ENCODE measurements at regions not wholly inside any gene's neighbourhood (a gene's known extent, or its start where the extent isn't known, plus 50 kb on each side); places are given as distances from the start of the nearest gene placed in this dataset.
"Not testable (repeated sequence)": the region's sequence is repeated elsewhere in the genome, so short reads cannot be mapped to it uniquely, and the experiment has no call there.

DNA sequence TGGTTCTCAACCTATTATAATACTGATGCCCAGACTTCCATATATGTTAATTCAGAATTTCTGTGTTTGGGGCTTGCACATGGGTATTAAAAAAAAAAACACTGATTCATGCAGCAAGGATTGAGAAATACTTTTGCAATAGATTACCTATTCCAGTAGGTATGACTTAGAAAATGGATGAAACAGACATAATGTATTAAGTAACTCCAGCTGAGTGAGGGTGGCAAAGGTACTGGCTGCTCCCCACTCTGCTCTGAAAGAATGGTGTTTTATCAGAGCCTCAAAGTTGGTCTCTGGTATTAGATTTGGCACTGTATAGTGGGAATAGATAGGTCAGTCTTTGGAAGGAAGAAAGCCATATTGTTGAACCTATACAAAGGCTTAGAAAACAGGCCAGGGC, 234.3 kb upstream of the FOLH1 start:
- H3K36me3 ChIP-seq: no peaks in the 10 kb centered on the region
- no peaks in the 10 kb centered on the region for H3K27me3 ChIP-seq
- peaks cover 0 to 7% (median 2%) of the 10 kb centered on the region in 4 donors for H3K4me1 ChIP-seq
- H3K27ac ChIP-seq: no peak overlapping the region
- H3K9me3 ChIP-seq: no peaks in the 10 kb centered on the region
- intact Hi-C loops (cut with DNase I): no loop called here
- H3K4me3 ChIP-seq: no peak overlapping the region
- ATAC-seq: peak in 3 of 4 donors; percentile 30 to 76 (median 67)
- TF ChIP-seq, protein P1, sequence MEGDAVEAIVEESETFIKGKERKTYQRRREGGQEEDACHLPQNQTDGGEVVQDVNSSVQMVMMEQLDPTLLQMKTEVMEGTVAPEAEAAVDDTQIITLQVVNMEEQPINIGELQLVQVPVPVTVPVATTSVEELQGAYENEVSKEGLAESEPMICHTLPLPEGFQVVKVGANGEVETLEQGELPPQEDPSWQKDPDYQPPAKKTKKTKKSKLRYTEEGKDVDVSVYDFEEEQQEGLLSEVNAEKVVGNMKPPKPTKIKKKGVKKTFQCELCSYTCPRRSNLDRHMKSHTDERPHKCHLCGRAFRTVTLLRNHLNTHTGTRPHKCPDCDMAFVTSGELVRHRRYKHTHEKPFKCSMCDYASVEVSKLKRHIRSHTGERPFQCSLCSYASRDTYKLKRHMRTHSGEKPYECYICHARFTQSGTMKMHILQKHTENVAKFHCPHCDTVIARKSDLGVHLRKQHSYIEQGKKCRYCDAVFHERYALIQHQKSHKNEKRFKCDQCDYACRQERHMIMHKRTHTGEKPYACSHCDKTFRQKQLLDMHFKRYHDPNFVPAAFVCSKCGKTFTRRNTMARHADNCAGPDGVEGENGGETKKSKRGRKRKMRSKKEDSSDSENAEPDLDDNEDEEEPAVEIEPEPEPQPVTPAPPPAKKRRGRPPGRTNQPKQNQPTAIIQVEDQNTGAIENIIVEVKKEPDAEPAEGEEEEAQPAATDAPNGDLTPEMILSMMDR (IDR thresholded peaks at IDR 0.05): no peak
- no peak for TF ChIP-seq POLR2A (IDR thresholded peaks at IDR 0.05)
- no peak for DNase-seq

DNA sequence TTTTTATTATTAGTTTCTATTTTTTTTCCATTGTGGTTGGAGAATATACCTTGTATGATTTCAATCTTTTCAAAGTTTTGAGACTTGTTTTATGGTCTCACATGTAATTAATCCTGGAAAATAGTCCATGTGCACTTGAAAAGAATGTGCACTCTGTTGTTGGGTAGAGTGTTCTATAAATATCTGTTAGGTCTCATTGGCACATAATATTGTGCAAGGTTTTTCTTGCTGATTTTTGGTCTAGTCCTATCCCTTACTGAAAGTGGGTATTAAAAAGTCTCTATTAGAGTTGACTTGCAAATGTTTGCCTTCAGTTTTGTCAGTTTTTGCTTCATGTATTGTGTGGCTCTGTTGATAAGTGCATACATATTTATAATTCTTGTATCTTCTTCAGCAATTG, 231.5 kb upstream of the FOLH1 start:
- peak; percentile 63 to 80 (median 64) for ATAC-seq
- H3K4me3 ChIP-seq; H3K27me3 ChIP-seq; DNase-seq; H3K36me3 ChIP-seq; H3K9me3 ChIP-seq; intact Hi-C loops (cut with DNase I); H3K4me1 ChIP-seq: not testable (repeated sequence)
- peak overlapping the region in 2 of 3 donors; percentile 51 to 60 for H3K27ac ChIP-seq

- H3K27ac ChIP-seq; H3K4me1 ChIP-seq; DNase-seq; H3K9me3 ChIP-seq; H3K27me3 ChIP-seq; intact Hi-C loops (cut with DNase I); H3K36me3 ChIP-seq; H3K4me3 ChIP-seq: not testable (repeated sequence)
- 89% methylated on average over 8 of the region's 49 CpGs for WGBS (ENCODE audit: insufficient coverage, low coverage, low lambda C conversion rate, missing lambda C conversion rate)
- peak in 1 of 4 donors; percentile 40 for ATAC-seq
These were observed 225.9 kb upstream of the FOLH1 start for GRCh38 chr11:49434308-49434707.

GRCh38 chr11:49432242-49432848, 223.9 kb upstream of the FOLH1 start:
- intact Hi-C loops (cut with DNase I): no loop called here
- TF ChIP-seq, protein P1 (IDR thresholded peaks at IDR 0.05): no peak
- TF ChIP-seq POLR2A (IDR thresholded peaks at IDR 0.05): no peak

DNA sequence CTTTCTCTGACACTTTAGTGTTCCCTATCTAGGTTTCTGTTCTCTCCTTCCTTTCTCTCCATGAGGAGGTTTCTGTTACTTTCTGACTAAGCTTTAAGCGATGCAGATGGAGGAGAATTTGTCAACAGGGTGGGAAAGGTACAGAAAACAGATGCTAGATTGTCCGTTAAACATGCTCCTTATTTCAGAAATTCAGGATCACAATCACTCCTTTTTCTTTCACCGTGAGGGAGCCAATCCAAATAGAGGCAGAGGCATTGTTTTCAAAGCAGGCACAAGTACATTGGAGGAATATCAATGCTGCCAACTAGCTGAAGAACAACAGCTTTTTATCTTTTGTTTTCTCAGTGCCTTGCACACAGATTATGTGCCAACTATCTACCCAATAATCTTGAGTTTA, 215.7 kb upstream of the FOLH1 start:
- H3K4me1 ChIP-seq: no peaks in the 10 kb centered on the region
- no peak overlapping the region for H3K4me3 ChIP-seq
- intact Hi-C loops (cut with DNase I): no loop called here
- 60% methylated on average over 3 of the region's 3 CpGs for WGBS (ENCODE audit: insufficient coverage, low coverage, low lambda C conversion rate, missing lambda C conversion rate)
- ATAC-seq (no peak), DNase-seq (no peak)
- no peak overlapping the region for H3K27ac ChIP-seq
- H3K27me3 ChIP-seq: no peaks in the 10 kb centered on the region
- no peaks in the 10 kb centered on the region for H3K9me3 ChIP-seq
- no peaks in the 10 kb centered on the region for H3K36me3 ChIP-seq
- TF ChIP-seq POLR2A (IDR thresholded peaks at IDR 0.05): no peak
- TF ChIP-seq, protein P1 (IDR thresholded peaks at IDR 0.05): no peak

More at GRCh38 chr11:49432242-49432848, 223.9 kb upstream of the FOLH1 start:
- H3K36me3 ChIP-seq: no peaks in the 10 kb centered on the region
- WGBS (ENCODE audit: insufficient coverage, low coverage, low lambda C conversion rate, missing lambda C conversion rate): 90% methylated on average over 1 of the region's 1 CpG
- H3K27me3 ChIP-seq: no peaks in the 10 kb centered on the region
- no peaks in the 10 kb centered on the region for H3K9me3 ChIP-seq
- H3K4me3 ChIP-seq: no peak overlapping the region
- DNase-seq: no peak
- no peak overlapping the region for H3K27ac ChIP-seq
- no peak for ATAC-seq
- no peaks in the 10 kb centered on the region for H3K4me1 ChIP-seq

GRCh38 chr11:49418877-49419276, 210.5 kb upstream of the FOLH1 start:
- 76% methylated on average over 3 of the region's 3 CpGs for WGBS (ENCODE audit: insufficient coverage, low coverage, low lambda C conversion rate, missing lambda C conversion rate)
- intact Hi-C loops (cut with DNase I); H3K4me3 ChIP-seq; H3K36me3 ChIP-seq; H3K9me3 ChIP-seq; H3K4me1 ChIP-seq; H3K27ac ChIP-seq; DNase-seq; ATAC-seq; H3K27me3 ChIP-seq: not testable (repeated sequence)

Data from right lobe of liver (tissue), 6 donors.